ENCODE measurements at regions not wholly inside any gene's neighbourhood (a gene's known extent, or its start where the extent isn't known, plus 50 kb on each side); places are given as distances from the start of the nearest gene placed in this dataset.

- Histone ChIP-seq H3K4me3 (no peak overlapping the region), H3K27ac (no peak overlapping the region), H3K9me3 (no peaks in the 10 kb centered on the region), H3K36me3 (no peaks in the 10 kb centered on the region), H3K4me1 (peaks cover 0 to 4% (median 0%) of the 10 kb centered on the region in 12 donors), H3K27me3 (peaks cover 0 to 16% (median 0%) of the 10 kb centered on the region in 9 donors)
- ATAC-seq (no peak), DNase-seq (no peak)
- WGBS, 4 donors, result 91 to 96% (median 95%) methylated on average over 2 of the region's 2 CpGs
- intact Hi-C loops (cut with DNase I), result loop anchor here in 1 of 10 donors (10.0 kb wide), 1 partner anchor 183 kb away; no protein-coding TSS in a partner anchor
- TF ChIP-seq POLR2A (IDR thresholded peaks at IDR 0.05), result no peak
- TF ChIP-seq CTCF (IDR thresholded peaks at IDR 0.05), result no peak
Measured at GRCh38 chr11:113552271-113552670, 77.1 kb upstream of the DRD2 start.

- DNase-seq (no peak), ATAC-seq (no peak)
- WGBS, 4 donors, result 86 to 92% (median 88%) methylated on average over 4 of the region's 4 CpGs
- intact Hi-C loops (cut with DNase I), result loop anchor here in 1 of 10 donors (10.0 kb wide), 1 partner anchor 183 kb away; no protein-coding TSS in a partner anchor
- H3K4me1 ChIP-seq, result peaks cover 0 to 4% (median 0%) of the 10 kb centered on the region in 12 donors
- no peaks in the 10 kb centered on the region for H3K9me3 ChIP-seq
- peaks cover 0 to 16% (median 0%) of the 10 kb centered on the region in 9 donors for H3K27me3 ChIP-seq
- no peaks in the 10 kb centered on the region for H3K36me3 ChIP-seq
- TF ChIP-seq POLR2A (IDR thresholded peaks at IDR 0.05) (no peak), CTCF (IDR thresholded peaks at IDR 0.05) (no peak)
- no peak overlapping the region for H3K27ac ChIP-seq
- H3K4me3 ChIP-seq, result no peak overlapping the region
Measured at GRCh38 chr11:113551645-113552044, 76.4 kb upstream of the DRD2 start.

- no peak overlapping the region for H3K4me3 ChIP-seq
- no peak for DNase-seq
- intact Hi-C loops (cut with DNase I), result loop anchor here in 1 of 10 donors (10.0 kb wide), 1 partner anchor 185 kb away; no protein-coding TSS in a partner anchor
Measured at GRCh38 chr11:113549611-113550578, 74.7 kb upstream of the DRD2 start.

More at GRCh38 chr11:113549611-113550578, 74.7 kb upstream of the DRD2 start:
- ATAC-seq, result peak in 1 of 4 donors; percentile 34
- no peak for TF ChIP-seq POLR2A (IDR thresholded peaks at IDR 0.05)
- TF ChIP-seq CTCF (IDR thresholded peaks at IDR 0.05), result no peak
- Histone ChIP-seq H3K9me3 (no peaks in the 10 kb centered on the region), H3K4me1 (no peaks in the 10 kb centered on the region), H3K27me3 (peaks cover 0 to 21% (median 0%) of the 10 kb centered on the region in 9 donors), H3K36me3 (no peaks in the 10 kb centered on the region), H3K27ac (no peak overlapping the region)
- 69 to 75% (median 73%) methylated on average over 6 of the region's 6 CpGs for WGBS, 4 donors

Measured in heart left ventricle (tissue), 16 donors.